Loucy (cell line): ENCODE measurements at regions not wholly inside any gene's neighbourhood (a gene's known extent, or its start where the extent isn't known, plus 50 kb on each side); places are given as distances from the start of the nearest gene placed in this dataset.

Experiments used
- H2AFZ ChIP-seq: fragments of 200-600 bp; sonication (generic); 2 replicates; pipeline ENCODE4 v1.6.0; 2016; ENCODE audit warnings: antibody characterized with exemption, mild to moderate bottlenecking, low read length, moderate library complexity
- H3F3A ChIP-seq: fragments of 200-600 bp; 2 replicates; pipeline ENCODE4 v1.6.0; 2016; ENCODE audit warnings: antibody characterized with exemption, low read depth, mild to moderate bottlenecking
- H3K27me3 ChIP-seq: fragments of 200-600 bp; sonication (generic); 2 replicates; pipeline ENCODE4 v1.6.1; 2014; ENCODE audit warnings: low read length, mild to moderate bottlenecking; ENCODE audit not compliant: insufficient read depth, poor library complexity, severe bottlenecking
- H3K36me3 ChIP-seq: fragments of 200-600 bp; sonication (generic); 2 replicates; pipeline ENCODE4 v1.6.1; 2016; ENCODE audit warnings: low read length; ENCODE audit not compliant: insufficient read depth
- H3K4me1 ChIP-seq: fragments of 200-600 bp; sonication (generic); 2 replicates; pipeline ENCODE4 v1.5.1; 2014; ENCODE audit warnings: low read length, mild to moderate bottlenecking; ENCODE audit not compliant: insufficient read depth, poor library complexity, severe bottlenecking
- H3K4me2 ChIP-seq: fragments of 200-600 bp; sonication (generic); 2 replicates; pipeline ENCODE4 v1.6.0; 2014; ENCODE audit warnings: antibody characterized with exemption, low read length, low read depth, mild to moderate bottlenecking; ENCODE audit not compliant: poor library complexity, severe bottlenecking
- H3K4me3 ChIP-seq: fragments of 200-600 bp; sonication (generic); 2 replicates; pipeline ENCODE4 v1.5.1; 2014; ENCODE audit warnings: low read length, mild to moderate bottlenecking, mixed read lengths; ENCODE audit not compliant: poor library complexity, severe bottlenecking
- H3K79me2 ChIP-seq: fragments of 200-600 bp; sonication (generic); 2 replicates; pipeline ENCODE4 v1.6.1; 2014; ENCODE audit warnings: low read length; ENCODE audit not compliant: insufficient read depth
- H3K9ac ChIP-seq: fragments of 200-600 bp; sonication (generic); 2 replicates; pipeline ENCODE4 v1.6.0; 2014; ENCODE audit warnings: mild to moderate bottlenecking, low read depth, low read length, moderate library complexity; ENCODE audit not compliant: poor library complexity, severe bottlenecking
- H3K9me2 ChIP-seq: fragments of 200-600 bp; sonication (generic); replicated peaks from 2 replicates; pipeline ENCODE4 v1.6.1; 2016; ENCODE audit warnings: low read depth, low read length, mixed read lengths
- H3K9me3 ChIP-seq: fragments of 200-600 bp; sonication (generic); 2 replicates; pipeline ENCODE4 v1.6.1; 2014; ENCODE audit warnings: mild to moderate bottlenecking, antibody characterized with exemption, low read length, low read depth; ENCODE audit not compliant: insufficient read depth
- H4K20me1 ChIP-seq: fragments of 200-600 bp; sonication (generic); 2 replicates; pipeline ENCODE4 v1.6.0; 2014; ENCODE audit warnings: antibody characterized with exemption, low read length, mild to moderate bottlenecking; ENCODE audit not compliant: insufficient read depth, poor library complexity, severe bottlenecking
- EZH2phosphoT487 ChIP-seq: fragments of 200-600 bp; IDR thresholded peaks from 2 replicates; pipeline ENCODE4 v1.6.1; 2018; ENCODE audit warnings: antibody characterized with exemption, mild to moderate bottlenecking, moderate library complexity, borderline replicate concordance
- TF ChIP-seq, protein P1 (sequence below): fragments of 200-600 bp; sonication (generic); conservative IDR thresholded peaks from 2 replicates; pipeline ENCODE4 v1.5.1; 2014; ENCODE audit warnings: mild to moderate bottlenecking, antibody characterized with exemption, low read length

DNA sequence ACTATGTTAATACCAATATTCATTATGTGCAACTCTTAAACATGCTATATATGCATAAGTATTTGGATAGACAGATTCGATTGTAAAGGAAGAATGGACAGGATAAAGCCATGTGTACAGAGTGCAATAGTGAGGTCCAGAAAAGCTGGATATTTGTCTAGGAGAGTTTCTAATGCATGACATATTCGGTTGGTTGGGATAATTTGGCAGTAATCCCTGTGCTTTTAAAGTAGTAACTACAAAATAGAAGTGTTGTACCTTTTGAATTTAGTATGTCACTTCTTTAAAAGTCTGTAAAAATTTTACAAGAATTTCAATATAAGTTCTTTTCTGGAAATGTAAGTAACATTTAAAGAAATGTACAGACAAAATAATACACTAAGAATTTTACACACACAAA is 774.5 kb downstream of the USP25 start:
- Histone ChIP-seq H3K4me1 (no peaks in the 10 kb centered on the region), H3K9me2 (no peaks in the 10 kb centered on the region), H3K4me3 (no peak overlapping the region), H4K20me1 (no peaks in the 10 kb centered on the region), H3K4me2 (no peak overlapping the region), H3F3A (no peaks in the 10 kb centered on the region), H3K79me2 (no peaks in the 10 kb centered on the region), H3K36me3 (no peaks in the 10 kb centered on the region), H3K9ac (no peak overlapping the region), H3K9me3 (no peaks in the 10 kb centered on the region), H3K27me3 (no peaks in the 10 kb centered on the region), H2AFZ (no peak overlapping the region)
- no peak for TF ChIP-seq EZH2phosphoT487
- TF ChIP-seq, protein P1, sequence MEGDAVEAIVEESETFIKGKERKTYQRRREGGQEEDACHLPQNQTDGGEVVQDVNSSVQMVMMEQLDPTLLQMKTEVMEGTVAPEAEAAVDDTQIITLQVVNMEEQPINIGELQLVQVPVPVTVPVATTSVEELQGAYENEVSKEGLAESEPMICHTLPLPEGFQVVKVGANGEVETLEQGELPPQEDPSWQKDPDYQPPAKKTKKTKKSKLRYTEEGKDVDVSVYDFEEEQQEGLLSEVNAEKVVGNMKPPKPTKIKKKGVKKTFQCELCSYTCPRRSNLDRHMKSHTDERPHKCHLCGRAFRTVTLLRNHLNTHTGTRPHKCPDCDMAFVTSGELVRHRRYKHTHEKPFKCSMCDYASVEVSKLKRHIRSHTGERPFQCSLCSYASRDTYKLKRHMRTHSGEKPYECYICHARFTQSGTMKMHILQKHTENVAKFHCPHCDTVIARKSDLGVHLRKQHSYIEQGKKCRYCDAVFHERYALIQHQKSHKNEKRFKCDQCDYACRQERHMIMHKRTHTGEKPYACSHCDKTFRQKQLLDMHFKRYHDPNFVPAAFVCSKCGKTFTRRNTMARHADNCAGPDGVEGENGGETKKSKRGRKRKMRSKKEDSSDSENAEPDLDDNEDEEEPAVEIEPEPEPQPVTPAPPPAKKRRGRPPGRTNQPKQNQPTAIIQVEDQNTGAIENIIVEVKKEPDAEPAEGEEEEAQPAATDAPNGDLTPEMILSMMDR, result no peak

DNA sequence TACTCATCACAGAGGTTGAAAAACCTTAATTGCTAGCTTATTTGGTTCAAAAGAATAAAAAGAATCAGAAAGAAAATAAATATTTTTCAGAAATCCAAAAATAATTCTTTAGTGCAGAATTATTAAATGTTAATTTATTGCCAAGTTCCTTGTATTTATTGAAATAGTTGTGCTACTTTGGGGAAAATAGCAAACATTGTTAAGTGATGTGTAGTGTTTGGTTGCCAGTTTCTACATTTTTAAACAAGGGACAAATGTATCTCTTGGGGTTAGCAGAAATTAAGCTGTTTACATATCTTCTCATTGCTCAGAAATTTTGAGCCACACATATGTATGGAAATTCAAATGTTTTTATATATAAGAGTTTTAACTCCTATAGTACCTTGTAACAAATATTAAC is 775.0 kb downstream of the USP25 start:
- Histone ChIP-seq H3K4me3 (no peak overlapping the region), H3K27me3 (no peaks in the 10 kb centered on the region), H3K9me3 (no peaks in the 10 kb centered on the region), H3K36me3 (no peaks in the 10 kb centered on the region), H3K4me2 (no peak overlapping the region), H3F3A (no peaks in the 10 kb centered on the region), H3K4me1 (no peaks in the 10 kb centered on the region), H3K9me2 (no peaks in the 10 kb centered on the region), H3K79me2 (no peaks in the 10 kb centered on the region), H4K20me1 (no peaks in the 10 kb centered on the region), H2AFZ (no peak overlapping the region), H3K9ac (no peak overlapping the region)
- TF ChIP-seq, protein P1, result no peak
- no peak for TF ChIP-seq EZH2phosphoT487

DNA sequence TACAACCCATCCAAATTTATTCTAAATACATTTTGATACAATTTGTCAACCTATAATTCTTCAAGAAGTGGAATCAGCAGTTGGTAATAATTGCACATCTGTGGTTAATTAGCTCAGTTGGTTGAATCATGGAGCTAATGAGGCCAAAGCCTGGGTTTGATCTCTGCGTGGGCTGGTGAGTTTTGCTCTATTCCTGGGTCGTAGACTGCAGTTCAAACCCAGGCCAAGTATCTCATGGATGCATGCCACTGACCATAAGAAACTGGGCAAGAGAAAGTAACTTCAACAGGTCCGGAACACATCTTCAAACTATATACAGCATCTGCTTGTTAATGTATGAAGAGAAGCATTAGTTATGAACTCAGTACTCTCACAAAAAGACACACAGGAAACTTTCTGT is 779.7 kb downstream of the USP25 start:
- H3K79me2 ChIP-seq, result no peaks in the 10 kb centered on the region
- H3K36me3 ChIP-seq, result no peaks in the 10 kb centered on the region
- no peaks in the 10 kb centered on the region for H3K9me3 ChIP-seq
- no peak overlapping the region for H3K4me3 ChIP-seq
- H3K27me3 ChIP-seq, result no peaks in the 10 kb centered on the region
- H4K20me1 ChIP-seq, result no peaks in the 10 kb centered on the region
- H3F3A ChIP-seq, result no peaks in the 10 kb centered on the region
- no peaks in the 10 kb centered on the region for H3K4me1 ChIP-seq
- no peak overlapping the region for H2AFZ ChIP-seq
- H3K9ac ChIP-seq, result no peak overlapping the region
- no peak overlapping the region for H3K4me2 ChIP-seq
- TF ChIP-seq EZH2phosphoT487, result no peak
- TF ChIP-seq, protein P1, result no peak
- no peaks in the 10 kb centered on the region for H3K9me2 ChIP-seq
